HFF-Myc (cell line): ENCODE measurements at regions not wholly inside any gene's neighbourhood (a gene's known extent, or its start where the extent isn't known, plus 50 kb on each side); places are given as distances from the start of the nearest gene placed in this dataset.

ENCODE experiments used
- DNase-seq: peaks from one replicate; pipeline ENCODE4 v3.0.0-alpha.2; 2011; ENCODE audit warnings: low read depth; ENCODE audit errors: extremely low read depth
- H3K4me3 ChIP-seq: replicated peaks from 2 replicates; pipeline ENCODE4 v1.5.1; 2011; ENCODE audit warnings: low read depth, mild to moderate bottlenecking, control low read depth, low read length
- CTCF ChIP-seq: IDR thresholded peaks from 2 replicates; pipeline ENCODE4 v1.5.1; 2012; ENCODE audit warnings: mild to moderate bottlenecking, low read depth, low read length, control low read depth; ENCODE audit errors: missing control alignments

GRCh38 chr1:58903514-58904298 is 119.9 kb upstream of the JUN start:
- no peak for TF ChIP-seq CTCF
- H3K4me3 ChIP-seq = peak overlapping the region; percentile 44
- no peak for DNase-seq

GRCh38 chr1:58904299-58905125 is 120.7 kb upstream of the JUN start:
- no peak for TF ChIP-seq CTCF
- H3K4me3 ChIP-seq = peak overlapping the region; percentile 44
- no peak for DNase-seq

GRCh38 chr1:58905126-58905490 is 121.3 kb upstream of the JUN start:
- TF ChIP-seq CTCF = no peak
- H3K4me3 ChIP-seq = no peak overlapping the region
- DNase-seq = no peak

- TF ChIP-seq CTCF = no peak
- no peak for DNase-seq
- H3K4me3 ChIP-seq = no peak overlapping the region
Observed at GRCh38 chr1:58905628-58906221, 121.9 kb upstream of the JUN start.

GRCh38 chr1:58907398-58907797 is 123.6 kb upstream of the JUN start:
- no peak overlapping the region for H3K4me3 ChIP-seq
- no peak for DNase-seq
- TF ChIP-seq CTCF = no peak

GRCh38 chr1:58908561-58909560 is 125.0 kb upstream of the JUN start:
- no peak for DNase-seq
- TF ChIP-seq CTCF = no peak
- no peak overlapping the region for H3K4me3 ChIP-seq
